ENCODE measurements at regions not wholly inside any gene's neighbourhood (a gene's known extent, or its start where the extent isn't known, plus 50 kb on each side); places are given as distances from the start of the nearest gene placed in this dataset.
"Not testable (repeated sequence)": the region's sequence is repeated elsewhere in the genome, so short reads cannot be mapped to it uniquely, and the experiment has no call there.

DNA sequence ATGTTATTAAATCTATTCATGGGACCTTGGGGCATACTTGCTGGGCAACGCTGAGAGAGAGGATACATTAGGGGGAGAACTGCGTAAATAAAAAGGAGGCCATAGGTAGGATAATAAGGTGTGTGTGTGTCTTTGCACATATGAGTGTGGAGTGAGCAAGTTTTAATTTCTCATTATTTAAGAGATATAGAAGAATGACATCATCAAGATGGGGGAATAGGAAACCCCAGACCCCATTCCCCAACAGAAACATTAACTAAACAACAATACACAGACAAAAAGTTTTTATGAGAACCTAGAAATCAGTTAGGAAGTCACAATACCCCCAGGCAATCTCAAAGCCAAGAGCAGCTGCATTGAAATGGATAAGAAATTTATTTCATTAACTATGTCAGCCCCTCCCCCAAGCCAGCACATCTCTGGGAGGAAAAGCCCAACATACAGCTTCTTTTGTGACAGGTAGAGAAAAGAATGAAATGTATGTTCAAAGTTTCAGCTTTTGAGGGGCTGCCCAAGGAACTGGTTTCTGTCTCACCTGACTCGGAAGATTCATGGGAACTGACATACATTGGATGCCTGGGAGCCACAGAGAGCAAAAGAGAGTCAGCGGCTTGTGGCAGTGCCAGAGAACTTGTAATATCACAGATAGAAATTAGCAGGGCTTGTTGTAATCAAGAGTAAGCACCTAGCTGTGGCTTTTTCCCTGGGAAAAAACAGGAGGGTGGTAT is 234.3 kb upstream of the NFIA start:
- WGBS, 3 donors = 88 to 90% (median 89%) methylated on average over 4 of the region's 4 CpGs
- no peaks in the 10 kb centered on the region for H3K4me1 ChIP-seq (ENCODE audit: control insufficient read depth in 3 of 3, insufficient read depth in 2 of 3, low read depth in 1 of 3, low read length in 2 of 3)
- H3K27me3 ChIP-seq (ENCODE audit: control insufficient read depth in 3 of 3, insufficient read depth in 3 of 3, low read length in 3 of 3) = no peaks in the 10 kb centered on the region
- FAIRE-seq (no peak), DNase-seq (no peak)
- no peaks in the 10 kb centered on the region for H3K9me3 ChIP-seq (ENCODE audit: control insufficient read depth in 2 of 2, insufficient read depth in 1 of 2, low read depth in 1 of 2, low read length in 1 of 2)
- no peak overlapping the region for H3K4me3 ChIP-seq (ENCODE audit: low read depth in 1 of 3, low read length in 3 of 3)
- H3K36me3 ChIP-seq (ENCODE audit: control insufficient read depth in 3 of 3, insufficient read depth in 2 of 3, low read depth in 1 of 3, low read length in 3 of 3) = no peaks in the 10 kb centered on the region
- no peak overlapping the region for H3K27ac ChIP-seq (ENCODE audit: low read depth in 1 of 3, low read length in 2 of 3)

DNA sequence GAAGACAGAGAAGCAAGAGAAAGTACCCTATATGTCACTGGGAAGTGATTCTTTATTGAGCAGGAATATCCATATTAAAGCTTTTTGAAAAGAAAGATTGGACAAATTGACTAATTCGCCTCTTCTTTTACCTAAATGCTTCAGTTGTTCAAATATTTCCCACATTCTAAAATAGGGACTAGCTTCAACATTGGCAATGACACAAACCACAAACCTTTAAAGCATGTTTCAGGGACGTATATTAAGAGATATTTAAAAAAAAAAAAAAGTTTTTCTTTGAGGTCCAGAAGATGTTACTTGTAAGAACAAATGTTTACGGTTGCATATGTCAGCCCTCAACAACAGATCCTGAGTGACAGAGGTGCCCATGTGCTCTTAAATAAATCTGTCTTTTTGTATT is 235.0 kb upstream of the NFIA start:
- Histone ChIP-seq H3K27ac (ENCODE audit: low read depth in 1 of 3, low read length in 2 of 3) (no peak overlapping the region), H3K36me3 (ENCODE audit: control insufficient read depth in 3 of 3, insufficient read depth in 2 of 3, low read depth in 1 of 3, low read length in 3 of 3) (no peaks in the 10 kb centered on the region), H3K27me3 (ENCODE audit: control insufficient read depth in 3 of 3, insufficient read depth in 3 of 3, low read length in 3 of 3) (no peaks in the 10 kb centered on the region), H3K4me3 (ENCODE audit: low read depth in 1 of 3, low read length in 3 of 3) (no peak overlapping the region), H3K4me1 (ENCODE audit: control insufficient read depth in 3 of 3, insufficient read depth in 2 of 3, low read depth in 1 of 3, low read length in 2 of 3) (no peaks in the 10 kb centered on the region), H3K9me3 (ENCODE audit: control insufficient read depth in 2 of 2, insufficient read depth in 1 of 2, low read depth in 1 of 2, low read length in 1 of 2) (no peaks in the 10 kb centered on the region)
- DNase-seq = no peak
- no peak for FAIRE-seq
- 71 to 87% (median 77%) methylated on average over 3 of the region's 3 CpGs for WGBS, 3 donors

GRCh38 chr1:60845659-60846058 is 236.7 kb upstream of the NFIA start:
- H3K4me1 ChIP-seq (ENCODE audit: control insufficient read depth in 3 of 3, insufficient read depth in 2 of 3, low read depth in 1 of 3, low read length in 2 of 3); H3K4me3 ChIP-seq (ENCODE audit: low read depth in 1 of 3, low read length in 3 of 3); H3K27me3 ChIP-seq (ENCODE audit: control insufficient read depth in 3 of 3, insufficient read depth in 3 of 3, low read length in 3 of 3); H3K27ac ChIP-seq (ENCODE audit: low read depth in 1 of 3, low read length in 2 of 3); DNase-seq; FAIRE-seq; H3K9me3 ChIP-seq (ENCODE audit: control insufficient read depth in 2 of 2, insufficient read depth in 1 of 2, low read depth in 1 of 2, low read length in 1 of 2); H3K36me3 ChIP-seq (ENCODE audit: control insufficient read depth in 3 of 3, insufficient read depth in 2 of 3, low read depth in 1 of 3, low read length in 3 of 3): not testable (repeated sequence)
- WGBS, 3 donors = 93 to 98% (median 96%) methylated on average over 3 of the region's 3 CpGs

DNA sequence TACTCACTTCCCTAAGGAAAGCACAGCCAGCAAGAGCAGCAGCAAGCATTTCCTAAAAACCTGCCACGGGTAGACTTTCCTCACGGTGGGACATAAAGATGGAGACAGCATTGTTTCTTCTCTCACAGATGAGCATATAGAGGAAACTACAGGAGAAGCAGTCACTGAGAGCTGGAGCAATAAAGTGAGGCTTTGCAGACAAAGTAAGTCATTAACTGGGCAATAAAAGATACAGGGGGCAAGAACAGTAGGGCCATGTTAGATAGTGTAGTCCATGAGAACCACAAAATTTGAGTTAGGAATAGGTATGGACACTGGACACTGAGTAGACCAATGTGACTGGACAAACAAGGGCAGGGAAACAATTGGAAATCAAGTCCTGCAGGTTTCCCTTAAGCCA is 240.1 kb upstream of the NFIA start:
- H3K9me3 ChIP-seq (ENCODE audit: control insufficient read depth in 2 of 2, insufficient read depth in 1 of 2, low read depth in 1 of 2, low read length in 1 of 2) = no peaks in the 10 kb centered on the region
- FAIRE-seq (no peak), DNase-seq (peak in 1 of 2 donors; percentile 56)
- H3K27me3 ChIP-seq (ENCODE audit: control insufficient read depth in 3 of 3, insufficient read depth in 3 of 3, low read length in 3 of 3) = no peaks in the 10 kb centered on the region
- 19 to 70% (median 50%) methylated on average over 2 of the region's 2 CpGs for WGBS, 3 donors
- H3K27ac ChIP-seq (ENCODE audit: low read depth in 1 of 3, low read length in 2 of 3) = no peak overlapping the region
- no peaks in the 10 kb centered on the region for H3K36me3 ChIP-seq (ENCODE audit: control insufficient read depth in 3 of 3, insufficient read depth in 2 of 3, low read depth in 1 of 3, low read length in 3 of 3)
- no peaks in the 10 kb centered on the region for H3K4me1 ChIP-seq (ENCODE audit: control insufficient read depth in 3 of 3, insufficient read depth in 2 of 3, low read depth in 1 of 3, low read length in 2 of 3)
- no peak overlapping the region for H3K4me3 ChIP-seq (ENCODE audit: low read depth in 1 of 3, low read length in 3 of 3)

DNA sequence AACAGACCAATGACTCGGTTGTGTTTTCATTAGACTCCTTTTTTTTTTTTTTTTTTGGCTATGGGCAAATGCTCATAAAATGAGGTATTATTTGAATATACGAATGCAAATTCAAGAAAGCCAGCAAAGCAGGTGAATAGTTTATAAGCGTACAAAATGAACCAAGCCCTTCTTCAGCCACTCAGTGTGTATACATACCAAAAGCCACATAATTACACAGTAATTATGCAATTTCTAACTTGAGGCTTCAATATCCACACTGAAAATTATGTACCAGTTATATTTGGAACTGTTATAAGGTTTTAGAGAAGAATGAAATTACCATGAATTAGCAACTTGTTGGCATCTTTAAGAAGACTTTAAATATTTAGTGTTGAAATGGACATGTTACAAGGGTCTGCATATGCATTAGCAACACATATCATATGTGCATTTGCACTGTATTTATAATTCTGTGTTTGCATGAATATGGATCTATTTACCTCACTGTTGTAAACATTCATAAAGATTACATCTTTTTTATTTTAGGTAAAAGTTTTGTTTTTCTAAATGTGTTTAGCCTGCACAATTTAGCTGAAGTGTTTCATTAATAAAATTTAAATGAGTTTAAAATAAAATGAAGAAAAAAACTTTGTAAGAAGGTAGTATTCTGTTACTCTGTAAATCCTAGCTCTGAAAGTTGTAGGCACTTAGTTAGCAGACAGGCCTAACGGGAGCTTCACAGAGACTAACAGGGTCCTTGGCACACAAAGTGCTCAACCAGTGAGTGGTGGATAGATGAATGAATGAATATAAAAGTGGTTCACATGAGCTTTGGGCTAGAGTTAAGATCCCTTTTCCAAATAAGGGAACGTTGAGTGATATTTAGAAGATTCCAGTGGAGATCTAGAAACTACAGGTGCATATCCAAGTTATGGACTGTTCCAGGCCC is 241.0 kb upstream of the NFIA start:
- 85 to 89% (median 89%) methylated on average over 5 of the region's 5 CpGs for WGBS, 3 donors
- no peak for DNase-seq
- Histone ChIP-seq H3K27ac (ENCODE audit: low read depth in 1 of 3, low read length in 2 of 3) (no peak overlapping the region), H3K4me1 (ENCODE audit: control insufficient read depth in 3 of 3, insufficient read depth in 2 of 3, low read depth in 1 of 3, low read length in 2 of 3) (no peaks in the 10 kb centered on the region), H3K27me3 (ENCODE audit: control insufficient read depth in 3 of 3, insufficient read depth in 3 of 3, low read length in 3 of 3) (no peaks in the 10 kb centered on the region), H3K36me3 (ENCODE audit: control insufficient read depth in 3 of 3, insufficient read depth in 2 of 3, low read depth in 1 of 3, low read length in 3 of 3) (no peaks in the 10 kb centered on the region), H3K9me3 (ENCODE audit: control insufficient read depth in 2 of 2, insufficient read depth in 1 of 2, low read depth in 1 of 2, low read length in 1 of 2) (no peaks in the 10 kb centered on the region), H3K4me3 (ENCODE audit: low read depth in 1 of 3, low read length in 3 of 3) (no peak overlapping the region)
- FAIRE-seq = no peak

GRCh38 chr1:60840476-60840875 is 241.9 kb upstream of the NFIA start:
- not testable (repeated sequence) for DNase-seq; FAIRE-seq; H3K27me3 ChIP-seq (ENCODE audit: control insufficient read depth in 3 of 3, insufficient read depth in 3 of 3, low read length in 3 of 3); H3K9me3 ChIP-seq (ENCODE audit: control insufficient read depth in 2 of 2, insufficient read depth in 1 of 2, low read depth in 1 of 2, low read length in 1 of 2); H3K36me3 ChIP-seq (ENCODE audit: control insufficient read depth in 3 of 3, insufficient read depth in 2 of 3, low read depth in 1 of 3, low read length in 3 of 3); H3K27ac ChIP-seq (ENCODE audit: low read depth in 1 of 3, low read length in 2 of 3); H3K4me1 ChIP-seq (ENCODE audit: control insufficient read depth in 3 of 3, insufficient read depth in 2 of 3, low read depth in 1 of 3, low read length in 2 of 3); H3K4me3 ChIP-seq (ENCODE audit: low read depth in 1 of 3, low read length in 3 of 3)
- WGBS, 3 donors = 84 to 98% (median 93%) methylated on average over 2 of the region's 2 CpGs

- no peak for DNase-seq
- WGBS, 3 donors = 88 to 93% (median 91%) methylated on average over 5 of the region's 5 CpGs
- H3K4me3 ChIP-seq (ENCODE audit: low read depth in 1 of 3, low read length in 3 of 3) = no peak overlapping the region
These were observed 246.7 kb upstream of the NFIA start for GRCh38 chr1:60835649-60836048.

DNA sequence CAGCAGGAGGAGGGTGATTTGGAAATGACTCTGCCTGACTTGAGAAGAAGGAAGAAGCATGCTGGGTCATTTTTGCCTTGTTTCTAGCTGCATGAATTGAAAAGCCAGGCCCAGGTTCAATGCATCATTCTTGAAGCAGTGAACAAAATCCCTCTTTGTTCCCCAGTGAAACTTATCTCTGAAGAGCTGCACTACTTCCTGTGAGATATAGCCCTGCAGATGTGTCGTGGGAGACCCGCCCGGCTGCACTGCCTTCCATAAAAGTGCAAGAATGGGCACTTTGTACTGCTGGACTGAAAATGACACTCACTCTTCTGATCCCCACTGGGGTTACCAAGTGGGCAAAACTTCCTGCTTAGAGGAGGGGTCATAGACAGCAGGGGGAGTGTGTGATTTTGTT is 249.2 kb upstream of the NFIA start:
- no peaks in the 10 kb centered on the region for H3K9me3 ChIP-seq (ENCODE audit: control insufficient read depth in 2 of 2, insufficient read depth in 1 of 2, low read depth in 1 of 2, low read length in 1 of 2)
- WGBS, 3 donors = 4 to 25% (median 22%) methylated on average over 3 of the region's 3 CpGs
- FAIRE-seq (no peak), DNase-seq (peak; percentile 33 to 80)
- H3K36me3 ChIP-seq (ENCODE audit: control insufficient read depth in 3 of 3, insufficient read depth in 2 of 3, low read depth in 1 of 3, low read length in 3 of 3) = no peaks in the 10 kb centered on the region
- peaks cover 0 to 22% (median 8%) of the 10 kb centered on the region in 3 donors for H3K4me1 ChIP-seq (ENCODE audit: control insufficient read depth in 3 of 3, insufficient read depth in 2 of 3, low read depth in 1 of 3, low read length in 2 of 3)
- H3K27ac ChIP-seq (ENCODE audit: low read depth in 1 of 3, low read length in 2 of 3) = peak overlapping the region in 2 of 3 donors; percentile 50 to 73
- H3K27me3 ChIP-seq (ENCODE audit: control insufficient read depth in 3 of 3, insufficient read depth in 3 of 3, low read length in 3 of 3) = no peaks in the 10 kb centered on the region
- H3K4me3 ChIP-seq (ENCODE audit: low read depth in 1 of 3, low read length in 3 of 3) = no peak overlapping the region

More at GRCh38 chr1:60835649-60836048, 246.7 kb upstream of the NFIA start:
- FAIRE-seq = no peak
- Histone ChIP-seq H3K4me1 (ENCODE audit: control insufficient read depth in 3 of 3, insufficient read depth in 2 of 3, low read depth in 1 of 3, low read length in 2 of 3) (peaks cover 0 to 22% (median 8%) of the 10 kb centered on the region in 3 donors), H3K36me3 (ENCODE audit: control insufficient read depth in 3 of 3, insufficient read depth in 2 of 3, low read depth in 1 of 3, low read length in 3 of 3) (no peaks in the 10 kb centered on the region), H3K27ac (ENCODE audit: low read depth in 1 of 3, low read length in 2 of 3) (no peak overlapping the region), H3K9me3 (ENCODE audit: control insufficient read depth in 2 of 2, insufficient read depth in 1 of 2, low read depth in 1 of 2, low read length in 1 of 2) (no peaks in the 10 kb centered on the region), H3K27me3 (ENCODE audit: control insufficient read depth in 3 of 3, insufficient read depth in 3 of 3, low read length in 3 of 3) (no peaks in the 10 kb centered on the region)
